ENCODE measurements at regions not wholly inside any gene's neighbourhood (a gene's known extent, or its start where the extent isn't known, plus 50 kb on each side); places are given as distances from the start of the nearest gene placed in this dataset.

DNA sequence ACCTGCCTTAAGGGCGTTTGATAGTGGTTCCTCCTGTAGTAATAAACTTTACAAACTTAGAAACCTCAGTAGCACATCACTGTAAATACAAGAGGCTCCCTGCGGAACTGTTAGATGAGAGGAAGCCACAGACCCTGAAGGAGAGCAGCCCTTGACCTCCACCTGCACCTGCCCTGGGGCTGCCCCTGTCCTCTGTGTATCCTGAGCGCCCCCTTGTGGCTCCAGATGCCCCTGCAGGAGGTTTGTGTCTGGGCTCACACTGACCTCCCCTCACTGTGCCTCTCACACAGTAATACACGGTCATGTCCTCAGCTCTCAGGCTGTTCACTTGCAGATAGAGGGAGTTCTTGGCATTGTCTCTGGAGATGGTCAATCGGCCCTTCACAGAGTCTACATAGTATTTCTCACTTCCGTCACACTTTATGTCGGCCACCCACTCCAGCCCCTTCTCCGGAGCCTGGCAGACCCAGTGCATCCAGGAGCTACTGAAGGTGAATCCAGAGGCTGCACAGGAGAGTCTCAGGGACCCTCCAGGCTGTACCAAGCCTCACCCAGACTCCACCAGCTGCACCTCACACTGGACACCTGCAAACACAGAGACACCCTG lies 1059.8 kb downstream of the TMEM121 start:
- no peak for TF ChIP-seq EP300 (IDR thresholded peaks at IDR 0.05; ENCODE audit: borderline replicate concordance)
- TF ChIP-seq, protein P1, sequence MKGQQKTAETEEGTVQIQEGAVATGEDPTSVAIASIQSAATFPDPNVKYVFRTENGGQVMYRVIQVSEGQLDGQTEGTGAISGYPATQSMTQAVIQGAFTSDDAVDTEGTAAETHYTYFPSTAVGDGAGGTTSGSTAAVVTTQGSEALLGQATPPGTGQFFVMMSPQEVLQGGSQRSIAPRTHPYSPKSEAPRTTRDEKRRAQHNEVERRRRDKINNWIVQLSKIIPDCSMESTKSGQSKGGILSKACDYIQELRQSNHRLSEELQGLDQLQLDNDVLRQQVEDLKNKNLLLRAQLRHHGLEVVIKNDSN (IDR thresholded peaks at IDR 0.05), result no peak
- no peak for TF ChIP-seq CREB1 (IDR thresholded peaks at IDR 0.05; ENCODE audit: low read depth)
- TF ChIP-seq, protein P2, sequence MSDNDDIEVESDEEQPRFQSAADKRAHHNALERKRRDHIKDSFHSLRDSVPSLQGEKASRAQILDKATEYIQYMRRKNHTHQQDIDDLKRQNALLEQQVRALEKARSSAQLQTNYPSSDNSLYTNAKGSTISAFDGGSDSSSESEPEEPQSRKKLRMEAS (IDR thresholded peaks at IDR 0.05), result no peak
